ENCODE measurements at regions not wholly inside any gene's neighbourhood (a gene's known extent, or its start where the extent isn't known, plus 50 kb on each side); places are given as distances from the start of the nearest gene placed in this dataset.

- DNase-seq, result no peak
- no peaks in the 10 kb centered on the region for H3K4me1 ChIP-seq (ENCODE audit: control insufficient read depth in 1 of 2, insufficient read depth in 2 of 2, low read length in 2 of 2)
Measured at GRCh38 chr11:104633226-104633625, 265.0 kb downstream of the CASP12 start.

GRCh38 chr11:104630352-104630751 lies 267.9 kb downstream of the CASP12 start:
- Histone ChIP-seq H2BK120ac (ENCODE audit: insufficient read depth, low read length, poor library complexity) (no peak overlapping the region), H2BK12ac (ENCODE audit: low read length) (no peak overlapping the region), H3K4me2 (ENCODE audit: low read length) (no peak overlapping the region), H3K18ac (ENCODE audit: low read length) (no peak overlapping the region), H2BK5ac (ENCODE audit: low read depth, low read length, poor library complexity) (no peak overlapping the region), H4K8ac (ENCODE audit: low read depth, low read length) (no peak overlapping the region), H3K9me3 (ENCODE audit: insufficient read depth, low read depth, low read length) (no peaks in the 10 kb centered on the region), H3K14ac (ENCODE audit: low read length) (no peak overlapping the region), H4K12ac (ENCODE audit: low read depth, low read length) (no peak overlapping the region), H3K27me3 (ENCODE audit: insufficient read depth, low read length) (no peaks in the 10 kb centered on the region), H3K79me2 (ENCODE audit: control insufficient read depth, insufficient read depth, low read length, poor library complexity) (no peaks in the 10 kb centered on the region), H3K9ac (ENCODE audit: low read length) (no peak overlapping the region), H3K79me1 (ENCODE audit: low read length) (no peaks in the 10 kb centered on the region), H3K27ac (ENCODE audit: low read depth, low read length) (no peak overlapping the region), H3K4ac (ENCODE audit: low read depth, low read length) (no peak overlapping the region), H2AK5ac (ENCODE audit: low read length) (no peak overlapping the region), H3K36me3 (ENCODE audit: control insufficient read depth in 1 of 2, insufficient read depth in 2 of 2, low read length in 2 of 2) (no peaks in the 10 kb centered on the region), H3K4me3 (ENCODE audit: low read depth, low read length) (no peak overlapping the region), H4K91ac (ENCODE audit: low read depth, low read length) (no peak overlapping the region), H3K4me1 (ENCODE audit: control insufficient read depth in 1 of 2, insufficient read depth in 2 of 2, low read length in 2 of 2) (no peaks in the 10 kb centered on the region), H2AFZ (ENCODE audit: insufficient read depth, low read length, poor library complexity) (no peak overlapping the region), H3K23ac (ENCODE audit: low read length) (no peak overlapping the region)
- DNase-seq, result no peak
- WGBS (ENCODE audit: extremely low coverage, insufficient coverage, insufficient read length), result no CpG with 5 or more reads among the region's 2 CpGs

More at GRCh38 chr11:104633226-104633625, 265.0 kb downstream of the CASP12 start:
- Histone ChIP-seq H3K36me3 (ENCODE audit: control insufficient read depth in 1 of 2, insufficient read depth in 2 of 2, low read length in 2 of 2) (no peaks in the 10 kb centered on the region), H2BK120ac (ENCODE audit: insufficient read depth, low read length, poor library complexity) (no peak overlapping the region), H3K4me2 (ENCODE audit: low read length) (no peak overlapping the region), H4K8ac (ENCODE audit: low read depth, low read length) (no peak overlapping the region), H3K79me1 (ENCODE audit: low read length) (no peaks in the 10 kb centered on the region), H3K27me3 (ENCODE audit: insufficient read depth, low read length) (no peaks in the 10 kb centered on the region), H4K12ac (ENCODE audit: low read depth, low read length) (no peak overlapping the region), H2BK12ac (ENCODE audit: low read length) (no peak overlapping the region), H3K14ac (ENCODE audit: low read length) (no peak overlapping the region), H4K91ac (ENCODE audit: low read depth, low read length) (no peak overlapping the region), H2AFZ (ENCODE audit: insufficient read depth, low read length, poor library complexity) (no peak overlapping the region), H3K23ac (ENCODE audit: low read length) (no peak overlapping the region), H3K27ac (ENCODE audit: low read depth, low read length) (no peak overlapping the region), H3K4ac (ENCODE audit: low read depth, low read length) (no peak overlapping the region), H3K79me2 (ENCODE audit: control insufficient read depth, insufficient read depth, low read length, poor library complexity) (no peaks in the 10 kb centered on the region), H3K9me3 (ENCODE audit: insufficient read depth, low read depth, low read length) (no peaks in the 10 kb centered on the region), H3K9ac (ENCODE audit: low read length) (no peak overlapping the region), H3K4me3 (ENCODE audit: low read depth, low read length) (no peak overlapping the region), H2AK5ac (ENCODE audit: low read length) (no peak overlapping the region), H2BK5ac (ENCODE audit: low read depth, low read length, poor library complexity) (no peak overlapping the region), H3K18ac (ENCODE audit: low read length) (no peak overlapping the region)
- WGBS (ENCODE audit: extremely low coverage, insufficient coverage, insufficient read length), result no CpG with 5 or more reads among the region's 1 CpG

- Histone ChIP-seq H2BK12ac (ENCODE audit: low read length) (no peak overlapping the region), H3K4me3 (ENCODE audit: low read depth, low read length) (no peak overlapping the region), H3K14ac (ENCODE audit: low read length) (no peak overlapping the region), H2AFZ (ENCODE audit: insufficient read depth, low read length, poor library complexity) (no peak overlapping the region), H2BK120ac (ENCODE audit: insufficient read depth, low read length, poor library complexity) (no peak overlapping the region), H3K27ac (ENCODE audit: low read depth, low read length) (no peak overlapping the region), H3K9ac (ENCODE audit: low read length) (no peak overlapping the region), H3K4ac (ENCODE audit: low read depth, low read length) (no peak overlapping the region), H3K18ac (ENCODE audit: low read length) (no peak overlapping the region), H2AK5ac (ENCODE audit: low read length) (no peak overlapping the region), H3K79me2 (ENCODE audit: control insufficient read depth, insufficient read depth, low read length, poor library complexity) (no peaks in the 10 kb centered on the region), H3K27me3 (ENCODE audit: insufficient read depth, low read length) (no peaks in the 10 kb centered on the region), H3K36me3 (ENCODE audit: control insufficient read depth in 1 of 2, insufficient read depth in 2 of 2, low read length in 2 of 2) (no peaks in the 10 kb centered on the region), H3K23ac (ENCODE audit: low read length) (no peak overlapping the region), H4K12ac (ENCODE audit: low read depth, low read length) (no peak overlapping the region), H3K79me1 (ENCODE audit: low read length) (no peaks in the 10 kb centered on the region), H2BK5ac (ENCODE audit: low read depth, low read length, poor library complexity) (no peak overlapping the region), H3K9me3 (ENCODE audit: insufficient read depth, low read depth, low read length) (no peaks in the 10 kb centered on the region), H4K91ac (ENCODE audit: low read depth, low read length) (no peak overlapping the region), H3K4me1 (ENCODE audit: control insufficient read depth in 1 of 2, insufficient read depth in 2 of 2, low read length in 2 of 2) (no peaks in the 10 kb centered on the region), H4K8ac (ENCODE audit: low read depth, low read length) (no peak overlapping the region), H3K4me2 (ENCODE audit: low read length) (no peak overlapping the region)
- WGBS (ENCODE audit: extremely low coverage, insufficient coverage, insufficient read length), result no CpG with 5 or more reads among the region's 2 CpGs
- DNase-seq, result no peak
Measured at GRCh38 chr11:104625246-104625645, 273.0 kb downstream of the CASP12 start.

GRCh38 chr11:104624021-104624420 lies 274.2 kb downstream of the CASP12 start:
- H2BK12ac ChIP-seq (ENCODE audit: low read length), result no peak overlapping the region
- no peak overlapping the region for H4K91ac ChIP-seq (ENCODE audit: low read depth, low read length)
- no peak overlapping the region for H3K23ac ChIP-seq (ENCODE audit: low read length)
- DNase-seq, result no peak
- no peak overlapping the region for H2AK5ac ChIP-seq (ENCODE audit: low read length)
- no peak overlapping the region for H3K18ac ChIP-seq (ENCODE audit: low read length)
- no peaks in the 10 kb centered on the region for H3K4me1 ChIP-seq (ENCODE audit: control insufficient read depth in 1 of 2, insufficient read depth in 2 of 2, low read length in 2 of 2)
- no peak overlapping the region for H2BK5ac ChIP-seq (ENCODE audit: low read depth, low read length, poor library complexity)
- no peak overlapping the region for H3K9ac ChIP-seq (ENCODE audit: low read length)
- H4K12ac ChIP-seq (ENCODE audit: low read depth, low read length), result no peak overlapping the region
- H3K27ac ChIP-seq (ENCODE audit: low read depth, low read length), result no peak overlapping the region
- no peak overlapping the region for H3K4ac ChIP-seq (ENCODE audit: low read depth, low read length)
- H4K8ac ChIP-seq (ENCODE audit: low read depth, low read length), result no peak overlapping the region
- H3K4me2 ChIP-seq (ENCODE audit: low read length), result no peak overlapping the region
- no peaks in the 10 kb centered on the region for H3K9me3 ChIP-seq (ENCODE audit: insufficient read depth, low read depth, low read length)
- no peak overlapping the region for H2BK120ac ChIP-seq (ENCODE audit: insufficient read depth, low read length, poor library complexity)
- no peak overlapping the region for H3K14ac ChIP-seq (ENCODE audit: low read length)
- no peaks in the 10 kb centered on the region for H3K79me1 ChIP-seq (ENCODE audit: low read length)
- no peak overlapping the region for H3K4me3 ChIP-seq (ENCODE audit: low read depth, low read length)
- H2AFZ ChIP-seq (ENCODE audit: insufficient read depth, low read length, poor library complexity), result no peak overlapping the region
- H3K36me3 ChIP-seq (ENCODE audit: control insufficient read depth in 1 of 2, insufficient read depth in 2 of 2, low read length in 2 of 2), result no peaks in the 10 kb centered on the region
- H3K79me2 ChIP-seq (ENCODE audit: control insufficient read depth, insufficient read depth, low read length, poor library complexity), result no peaks in the 10 kb centered on the region
- no peaks in the 10 kb centered on the region for H3K27me3 ChIP-seq (ENCODE audit: insufficient read depth, low read length)

Data from trophoblast cell (in vitro differentiated cells and primary cell).